HCT116 (cell line): ENCODE measurements at regions not wholly inside any gene's neighbourhood (a gene's known extent, or its start where the extent isn't known, plus 50 kb on each side); places are given as distances from the start of the nearest gene placed in this dataset.

Experiments
- ATAC-seq: fragments of 200-7000 bp; cut with Tn5 transposase; 2 replicates; pipeline ENCODE4 v1.9.1; 2020; ENCODE audit warnings: mild to moderate bottlenecking, moderate library complexity
- BruUV-seq: library from RNA; stranded (reverse); fragments of 400-500 nt; replicated peaks from 2 replicates; lab custom pipeline; 2021; lab: Mats Ljungman, UMichigan
- CTCF ChIA-PET: fragments of 300-600 bp; sonication (Branson Sonifier 250); formaldehyde crosslinking; loops from one replicate; lab custom pipeline; 2021; ENCODE audit warnings: antibody characterized with exemption; lab: Charles Lee
- POLR2A ChIA-PET: fragments of 300-600, 350-600 bp; sonication (Branson Sonifier 250); formaldehyde crosslinking; loops from one replicate; lab custom pipeline; 2021; ENCODE audit warnings: antibody characterized with exemption; lab: Charles Lee
- RAD21 ChIA-PET, 2 experiments: fragments of 300-600 bp; sonication (Branson Sonifier 250); formaldehyde crosslinking; loops; one replicate each; lab custom pipeline; 2023; ENCODE audit warnings: low total read pairs in 2 of 2; ENCODE audit not compliant: uncharacterized antibody in 2 of 2, unreplicated experiment in 2 of 2, low non-redundant PET in 1 of 2; lab: Charles Lee
- DNase-seq: peaks from one replicate; pipeline ENCODE4 v3.0.0-alpha.2; 2010; ENCODE audit warnings: low read depth, low spot score
- H2AFZ ChIP-seq: fragments of 200-600 bp; shearing (Covaris generic), sonication (generic); 2 replicates; pipeline ENCODE4 v1.6.1; 2017; ENCODE audit warnings: low read depth, mixed run types, mixed read lengths, antibody characterized with exemption, low read length; ENCODE audit not compliant: poor library complexity, severe bottlenecking
- H3K27ac ChIP-seq: 2 replicates; pipeline ENCODE4 v1.5.1; 2012; ENCODE audit warnings: low read depth, low read length
- H3K27me3 ChIP-seq: fragments of 200-600 bp; sonication (generic); 2 replicates; pipeline ENCODE4 v1.6.1; 2016; ENCODE audit warnings: mixed run types, low read length, mixed read lengths; ENCODE audit not compliant: insufficient read depth
- H3K36me3 ChIP-seq, 2 experiments: fragments of 200-500 bp in 1 of 2; fragments of 200-600 bp in 1 of 2; sonication (Bioruptor generic) in 1 of 2; sonication (generic) in 1 of 2; 2 replicates each; pipeline versions ENCODE4 v1.5.1 to v1.6.1; 2014 to 2016; ENCODE audit warnings: low read length in 2 of 2, inconsistent platforms in 1 of 2, mixed read lengths in 1 of 2, mixed run types in 1 of 2; ENCODE audit not compliant: insufficient read depth in 2 of 2, control insufficient read depth in 1 of 2
- H3K4me1 ChIP-seq, 2 experiments: fragments of 200-600 bp in 1 of 2; sonication (generic) in 1 of 2; 2 replicates each; pipeline versions ENCODE4 v1.5.1 to v1.6.1; 2012 to 2017; ENCODE audit warnings: low read length in 2 of 2, inconsistent platforms in 1 of 2, mild to moderate bottlenecking in 1 of 2, mixed read lengths in 1 of 2, mixed run types in 1 of 2, moderate library complexity in 1 of 2; ENCODE audit not compliant: insufficient read depth in 2 of 2, control insufficient read depth in 1 of 2
- H3K4me2 ChIP-seq: fragments of 200-600 bp; sonication (generic); 2 replicates; pipeline ENCODE4 v1.6.1; 2017; ENCODE audit warnings: mixed run types, low read length, mixed read lengths
- H3K4me3 ChIP-seq, 2 experiments: fragments of 200-600 bp in 1 of 2; sonication (generic) in 1 of 2; replicated peaks in 1 of 2; 2 replicates each; pipeline ENCODE4 v1.5.1; 2011 to 2016; ENCODE audit warnings: low read length in 2 of 2, control low read depth in 1 of 2, low read depth in 1 of 2, mild to moderate bottlenecking in 1 of 2, mixed read lengths in 1 of 2, mixed run types in 1 of 2
- H3K79me2 ChIP-seq: fragments of 200-600 bp; sonication (generic); 2 replicates; pipeline ENCODE4 v1.6.1; 2017; ENCODE audit warnings: mild to moderate bottlenecking, mixed run types, low read length, moderate library complexity, mixed read lengths; ENCODE audit not compliant: insufficient read depth
- H3K9ac ChIP-seq: fragments of 200-600 bp; sonication (generic); 2 replicates; pipeline ENCODE4 v1.6.1; 2016; ENCODE audit warnings: low read length, mixed read lengths
- H3K9me2 ChIP-seq: fragments of 200-600 bp; sonication (generic), shearing (Covaris generic); 2 replicates; pipeline ENCODE4 v1.6.1; 2017; ENCODE audit warnings: mixed run types, mild to moderate bottlenecking, moderate library complexity; ENCODE audit not compliant: insufficient read depth
- H3K9me3 ChIP-seq, 2 experiments: fragments of 200-500 bp in 1 of 2; fragments of 200-600 bp in 1 of 2; sonication (Bioruptor generic) in 1 of 2; sonication (generic) in 1 of 2; 2 replicates each; pipeline ENCODE4 v1.6.1; 2014 to 2017; ENCODE audit warnings: low read length in 2 of 2, mixed read lengths in 2 of 2, inconsistent platforms in 1 of 2, low read depth in 1 of 2, mild to moderate bottlenecking in 1 of 2, mixed run types in 1 of 2, moderate library complexity in 1 of 2; ENCODE audit not compliant: control insufficient read depth in 1 of 2, insufficient read depth in 1 of 2
- H4K20me1 ChIP-seq: fragments of 200-600 bp; sonication (generic), shearing (Covaris generic); 2 replicates; pipeline ENCODE4 v1.6.1; 2017; ENCODE audit warnings: mixed run types, mild to moderate bottlenecking, moderate library complexity; ENCODE audit not compliant: insufficient read depth
- ATF3 ChIP-seq: IDR thresholded peaks from 2 replicates; pipeline ENCODE4 v1.6.1; 2012
- CBX3 ChIP-seq: IDR thresholded peaks from 2 replicates; pipeline ENCODE4 v1.6.1; 2012; ENCODE audit warnings: low read depth
- CEBPB ChIP-seq: IDR thresholded peaks from 2 replicates; pipeline ENCODE4 v1.6.1; 2012; ENCODE audit warnings: low read depth
- EGR1 ChIP-seq: IDR thresholded peaks from 2 replicates; pipeline ENCODE4 v1.6.1; 2012; ENCODE audit warnings: low read depth
- ELF1 ChIP-seq: IDR thresholded peaks from 2 replicates; pipeline ENCODE4 v1.6.1; 2012; ENCODE audit warnings: low read depth, borderline replicate concordance
- EZH2 ChIP-seq: fragments of 200-600 bp; sonication (generic); IDR thresholded peaks from 2 replicates; pipeline ENCODE4 v1.6.1; 2017; ENCODE audit warnings: antibody characterized with exemption, mixed run types
- EZH2phosphoT487 ChIP-seq: fragments of 200-600 bp; IDR thresholded peaks from 2 replicates; pipeline ENCODE4 v1.6.1; 2018; ENCODE audit warnings: antibody characterized with exemption, borderline replicate concordance
- FOSL1 ChIP-seq: IDR thresholded peaks from 2 replicates; pipeline ENCODE4 v1.6.1; 2012; ENCODE audit warnings: low read depth
- MAX ChIP-seq: IDR thresholded peaks from 2 replicates; pipeline ENCODE4 v1.6.1; 2012
- POLR2AphosphoS5 ChIP-seq: IDR thresholded peaks from 2 replicates; pipeline ENCODE4 v1.6.1; 2011; ENCODE audit warnings: mild to moderate bottlenecking, low read depth, low read length, moderate library complexity
- RAD21 ChIP-seq: IDR thresholded peaks from 2 replicates; pipeline ENCODE4 v1.6.1; 2012; ENCODE audit warnings: low read depth, mild to moderate bottlenecking
- REST ChIP-seq: IDR thresholded peaks from 2 replicates; pipeline ENCODE4 v1.6.1; 2012; ENCODE audit warnings: low read depth
- SIN3A ChIP-seq: IDR thresholded peaks from 2 replicates; pipeline ENCODE4 v1.6.1; 2012; ENCODE audit warnings: low read depth
- SP1 ChIP-seq: IDR thresholded peaks from 2 replicates; pipeline ENCODE4 v1.6.1; 2012; ENCODE audit warnings: low read depth
- SRF ChIP-seq: IDR thresholded peaks from 2 replicates; pipeline ENCODE4 v1.6.1; 2012; ENCODE audit warnings: low read depth
- ZFX ChIP-seq: fragments of 450-650 bp; IDR thresholded peaks from 2 replicates; pipeline ENCODE4 v1.6.1; 2017
- ZNF274 ChIP-seq: fragments of 200-500 bp; sonication (Bioruptor generic); IDR thresholded peaks from 2 replicates; pipeline ENCODE4 v1.6.1; 2014; ENCODE audit warnings: mild to moderate bottlenecking, low read depth, low read length, inconsistent platforms
- intact Hi-C: fragments of 100-400 bp; cut with micrococcal nuclease; formaldehyde crosslinking; loops from 2 replicates; pipeline ENCODE4 v1.10.0; 2022

- TF ChIP-seq SP1: no peak
- TF ChIP-seq EZH2: no peak
- no peak for TF ChIP-seq ZNF274
- no peak for TF ChIP-seq ATF3
- TF ChIP-seq SIN3A: no peak
- TF ChIP-seq, all 23 proteins: peak for 0
Observed at GRCh38 chr4:19285146-19285545, 966.6 kb upstream of the SLIT2 start (continued).

GRCh38 chr4:19278665-19279064 is 973.0 kb upstream of the SLIT2 start:
- ATAC-seq: no peak
- no TSS peak for BruUV-seq
- CTCF ChIA-PET: no interaction called here
- no peaks in the 10 kb centered on the region for H3K9me2 ChIP-seq
- no peak for TF ChIP-seq MAX
- TF ChIP-seq FOSL1: no peak
- no peak for TF ChIP-seq SP1
- TF ChIP-seq, all 23 proteins: peak for 0
- Histone ChIP-seq H4K20me1 (no peaks in the 10 kb centered on the region), H3K36me3 (no peaks in the 10 kb centered on the region), H3K4me2 (no peak overlapping the region), H3K4me1 (no peaks in the 10 kb centered on the region), H2AFZ (no peak overlapping the region), H3K79me2 (no peaks in the 10 kb centered on the region), H3K4me3 (no peak overlapping the region), H3K27ac (no peak overlapping the region), H3K9me3 (no peaks in the 10 kb centered on the region), H3K9ac (no peak overlapping the region), H3K27me3 (no peaks in the 10 kb centered on the region)
- intact Hi-C loops: no loop called here
- RAD21 ChIA-PET: no interaction called here
- DNase-seq: no peak
- POLR2A ChIA-PET: no interaction called here

- Histone ChIP-seq H3K9ac (no peak overlapping the region), H2AFZ (no peak overlapping the region), H3K4me1 (no peaks in the 10 kb centered on the region), H3K4me2 (no peak overlapping the region), H3K27ac (no peak overlapping the region)
- no TSS peak for BruUV-seq
- no peak for ATAC-seq
- RAD21 ChIA-PET: no interaction called here
- CTCF ChIA-PET: no interaction called here
- TF ChIP-seq ELF1 (no peak), EZH2 (no peak), RAD21 (no peak), POLR2AphosphoS5 (no peak), SRF (no peak), CEBPB (no peak), EZH2phosphoT487 (no peak), ZFX (no peak), EGR1 (no peak), SIN3A (no peak), ZNF274 (no peak), CBX3 (no peak), REST (no peak), ATF3 (no peak)
- TF ChIP-seq, all 23 proteins: peak for 0
- Histone ChIP-seq H3K9me2 (no peaks in the 10 kb centered on the region), H3K4me3 (no peak overlapping the region), H3K36me3 (no peaks in the 10 kb centered on the region), H3K27me3 (no peaks in the 10 kb centered on the region), H3K9me3 (no peaks in the 10 kb centered on the region), H3K79me2 (no peaks in the 10 kb centered on the region), H4K20me1 (no peaks in the 10 kb centered on the region)
- intact Hi-C loops: no loop called here
- POLR2A ChIA-PET: no interaction called here
- DNase-seq: no peak
Observed at GRCh38 chr4:19266566-19266965, 985.1 kb upstream of the SLIT2 start.
